ENCODE measurements at regions not wholly inside any gene's neighbourhood (a gene's known extent, or its start where the extent isn't known, plus 50 kb on each side); places are given as distances from the start of the nearest gene placed in this dataset.

GRCh38 chr2:129318581-129319421 lies 660.7 kb upstream of the RAB6C start:
- DNase-seq (ENCODE audit: low spot score) = no peak

- no peak for DNase-seq (ENCODE audit: low spot score)
Measured at GRCh38 chr2:129319422-129319717, 660.1 kb upstream of the RAB6C start.

- DNase-seq (ENCODE audit: low spot score) = no peak
Measured at GRCh38 chr2:129320288-129320687, 659.2 kb upstream of the RAB6C start.

- no peak for DNase-seq (ENCODE audit: low spot score)
Measured at GRCh38 chr2:129324349-129324748, 655.1 kb upstream of the RAB6C start.

- no peak for DNase-seq (ENCODE audit: low spot score)
Measured at GRCh38 chr2:129325151-129325550, 654.3 kb upstream of the RAB6C start.

GRCh38 chr2:129329574-129329973 lies 649.9 kb upstream of the RAB6C start:
- DNase-seq (ENCODE audit: low spot score) = no peak

GRCh38 chr2:129330504-129330903 lies 649.0 kb upstream of the RAB6C start:
- no peak for DNase-seq (ENCODE audit: low spot score)

- no peak for DNase-seq (ENCODE audit: low spot score)
Measured at GRCh38 chr2:129331638-129332037, 647.8 kb upstream of the RAB6C start.

- DNase-seq (ENCODE audit: low spot score) = no peak
Measured at GRCh38 chr2:129334128-129334527, 645.3 kb upstream of the RAB6C start.

GRCh38 chr2:129334696-129335410 lies 644.6 kb upstream of the RAB6C start:
- DNase-seq (ENCODE audit: low spot score) = no peak

GRCh38 chr2:129336276-129336675 lies 643.2 kb upstream of the RAB6C start:
- no peak for DNase-seq (ENCODE audit: low spot score)

- DNase-seq (ENCODE audit: low spot score) = no peak
Measured at GRCh38 chr2:129337076-129337475, 642.4 kb upstream of the RAB6C start.

GRCh38 chr2:129345540-129345939 lies 633.9 kb upstream of the RAB6C start:
- no peak for DNase-seq (ENCODE audit: low spot score)

GRCh38 chr2:129347486-129348217 lies 631.8 kb upstream of the RAB6C start:
- no peak for DNase-seq (ENCODE audit: low spot score)

- no peak for DNase-seq (ENCODE audit: low spot score)
Measured at GRCh38 chr2:129354631-129355030, 624.8 kb upstream of the RAB6C start.

- DNase-seq (ENCODE audit: low spot score) = no peak
Measured at GRCh38 chr2:129361688-129362087, 617.8 kb upstream of the RAB6C start.

- DNase-seq (ENCODE audit: low spot score) = no peak
Measured at GRCh38 chr2:129366263-129366662, 613.2 kb upstream of the RAB6C start.

- DNase-seq (ENCODE audit: low spot score) = no peak
Measured at GRCh38 chr2:129367107-129367506, 612.4 kb upstream of the RAB6C start.

- no peak for DNase-seq (ENCODE audit: low spot score)
Measured at GRCh38 chr2:129369437-129369836, 610.0 kb upstream of the RAB6C start.

GRCh38 chr2:129374452-129374851 lies 605.0 kb upstream of the RAB6C start:
- no peak for DNase-seq (ENCODE audit: low spot score)

GRCh38 chr2:129375632-129376425 lies 603.6 kb upstream of the RAB6C start:
- no peak for DNase-seq (ENCODE audit: low spot score)

GRCh38 chr2:129376426-129377077 lies 602.9 kb upstream of the RAB6C start:
- DNase-seq (ENCODE audit: low spot score) = no peak
